Chondrocyte (in vitro differentiated cells): ENCODE measurements at regions not wholly inside any gene's neighbourhood (a gene's known extent, or its start where the extent isn't known, plus 50 kb on each side); places are given as distances from the start of the nearest gene placed in this dataset.

Experiments used
- DNase-seq: peaks from one replicate; pipeline ENCODE4 v3.0.0; 2021; ENCODE audit warnings: mixed read lengths, low spot score
- H3K27ac Mint-ChIP-seq: one replicate; pipeline ENCODE4 v1.8.0; 2021; ENCODE audit warnings: mild to moderate bottlenecking, moderate library complexity, mixed read lengths; ENCODE audit not compliant: unreplicated experiment
- H3K27me3 Mint-ChIP-seq: 2 replicates; pipeline ENCODE4 v1.8.0; 2021; ENCODE audit warnings: low read depth, mixed read lengths
- H3K36me3 Mint-ChIP-seq: 2 replicates; pipeline ENCODE4 v1.8.0; 2021; ENCODE audit warnings: low read depth, mixed read lengths
- H3K4me1 Mint-ChIP-seq: 2 replicates; pipeline ENCODE4 v1.8.0; 2021; ENCODE audit warnings: low read depth, mild to moderate bottlenecking, mixed read lengths
- H3K4me3 Mint-ChIP-seq: one replicate; pipeline ENCODE4 v1.8.0; 2021; ENCODE audit warnings: mild to moderate bottlenecking, moderate library complexity, mixed read lengths; ENCODE audit not compliant: unreplicated experiment
- H3K9me3 Mint-ChIP-seq: 2 replicates; pipeline ENCODE4 v1.8.0; 2021; ENCODE audit warnings: low read depth, mixed read lengths
- CTCF ChIP-seq: fragments of 200-600 bp; sonication (generic); IDR thresholded peaks from 2 replicates; pipeline ENCODE4 v1.5.0; 2021; ENCODE audit warnings: antibody characterized with exemption, mild to moderate bottlenecking, moderate library complexity

- DNase-seq = no peak
- Mint-ChIP-seq H3K36me3 (no peaks in the 10 kb centered on the region), H3K4me1 (peaks cover 6% of the 10 kb centered on the region), H3K4me3 (no peak overlapping the region), H3K9me3 (no peaks in the 10 kb centered on the region), H3K27me3 (no peaks in the 10 kb centered on the region), H3K27ac (no peak overlapping the region)
- no peak for TF ChIP-seq CTCF
These were observed 109.5 kb upstream of the KCND2 start for GRCh38 chr7:120163449-120163848.

- no peaks in the 10 kb centered on the region for H3K9me3 Mint-ChIP-seq
- TF ChIP-seq CTCF = no peak
- no peaks in the 10 kb centered on the region for H3K27me3 Mint-ChIP-seq
- H3K4me3 Mint-ChIP-seq = no peak overlapping the region
- no peaks in the 10 kb centered on the region for H3K36me3 Mint-ChIP-seq
- no peak overlapping the region for H3K27ac Mint-ChIP-seq
- no peak for DNase-seq
- peaks cover 6% of the 10 kb centered on the region for H3K4me1 Mint-ChIP-seq
These were observed 107.7 kb upstream of the KCND2 start for GRCh38 chr7:120165227-120165626.

- no peak for DNase-seq
- Mint-ChIP-seq H3K4me3 (no peak overlapping the region), H3K9me3 (no peaks in the 10 kb centered on the region), H3K4me1 (peaks cover 13% of the 10 kb centered on the region), H3K27me3 (no peaks in the 10 kb centered on the region), H3K36me3 (no peaks in the 10 kb centered on the region), H3K27ac (peak overlapping the region; percentile 39)
- TF ChIP-seq CTCF = no peak
These were observed 104.9 kb upstream of the KCND2 start for GRCh38 chr7:120168066-120168465.

- H3K9me3 Mint-ChIP-seq = no peaks in the 10 kb centered on the region
- DNase-seq = no peak
- H3K4me1 Mint-ChIP-seq = peaks cover 17% of the 10 kb centered on the region
These were observed 102.8 kb upstream of the KCND2 start for GRCh38 chr7:120169996-120170783.

GRCh38 chr7:120170834-120171233 lies 102.1 kb upstream of the KCND2 start:
- Mint-ChIP-seq H3K9me3 (no peaks in the 10 kb centered on the region), H3K36me3 (no peaks in the 10 kb centered on the region), H3K4me1 (peaks cover 17% of the 10 kb centered on the region), H3K27ac (no peak overlapping the region), H3K27me3 (no peaks in the 10 kb centered on the region), H3K4me3 (no peak overlapping the region)
- DNase-seq = no peak
- no peak for TF ChIP-seq CTCF

More at GRCh38 chr7:120169996-120170783, 102.8 kb upstream of the KCND2 start:
- H3K27ac Mint-ChIP-seq = no peak overlapping the region
- H3K27me3 Mint-ChIP-seq = no peaks in the 10 kb centered on the region
- H3K4me3 Mint-ChIP-seq = no peak overlapping the region
- TF ChIP-seq CTCF = no peak
- no peaks in the 10 kb centered on the region for H3K36me3 Mint-ChIP-seq
